HepG2 (cell line): ENCODE measurements at regions not wholly inside any gene's neighbourhood (a gene's known extent, or its start where the extent isn't known, plus 50 kb on each side); places are given as distances from the start of the nearest gene placed in this dataset.

Source experiments
- BATF2 ChIP-seq: sonication (generic); formaldehyde crosslinking; IDR thresholded peaks from 2 replicates; pipeline ENCODE4 v1.8.0; 2022; ENCODE audit warnings: mild to moderate bottlenecking, missing genetic modification reagents, moderate library complexity
- CBX5 ChIP-seq: sonication (generic); formaldehyde crosslinking; IDR thresholded peaks from 2 replicates; pipeline ENCODE4 v1.4.0; 2020; ENCODE audit warnings: missing genetic modification reagents, borderline replicate concordance
- ZFP41 ChIP-seq: sonication (generic); formaldehyde crosslinking; IDR thresholded peaks from 2 replicates; pipeline ENCODE4 v1.4.0; 2020; ENCODE audit warnings: mild to moderate bottlenecking, missing genetic modification reagents, borderline replicate concordance
- ZGPAT ChIP-seq: IDR thresholded peaks from 2 replicates; pipeline ENCODE4 v1.6.1; 2016; ENCODE audit warnings: mild to moderate bottlenecking
- ZNF260 ChIP-seq: sonication (generic); formaldehyde crosslinking; IDR thresholded peaks from 2 replicates; pipeline ENCODE4 v1.4.0; 2020; ENCODE audit warnings: missing genetic modification reagents, low read depth, mild to moderate bottlenecking, borderline replicate concordance
- ZNF646 ChIP-seq: sonication (generic); formaldehyde crosslinking; IDR thresholded peaks from 2 replicates; pipeline ENCODE4 v1.9.0; 2021; ENCODE audit warnings: mild to moderate bottlenecking, missing genetic modification reagents

- TF ChIP-seq BATF2 (CRISPR knock-in tag) (no peak), ZNF646 (CRISPR knock-in tag) (no peak), ZFP41 (CRISPR knock-in tag) (no peak), ZNF260 (CRISPR knock-in tag) (no peak), CBX5 (CRISPR knock-in tag) (no peak), ZGPAT (CRISPR knock-in tag) (no peak)
Observed at GRCh38 chr16:49051576-49051975, 230.1 kb downstream of the CBLN1 start (continued).
